A549 (cell line): ENCODE measurements at regions not wholly inside any gene's neighbourhood (a gene's known extent, or its start where the extent isn't known, plus 50 kb on each side); places are given as distances from the start of the nearest gene placed in this dataset.

Experiments used
- CEBPB ChIP-seq, 2 experiments: fragments of >200 bp in 1 of 2; sonication (Bioruptor Twin) in 1 of 2; formaldehyde crosslinking in 1 of 2; IDR thresholded peaks; 2 replicates each; pipeline ENCODE4 v1.6.1; 2012 to 2016
- CTCF ChIP-seq: fragments of >200 bp; sonication (Bioruptor Twin); formaldehyde crosslinking; IDR thresholded peaks from 3 replicates; pipeline ENCODE4 v1.5.1; 2016
- EHF ChIP-seq: fragments of 250-450 bp; sonication (Bioruptor Pico); IDR thresholded peaks from 2 replicates; pipeline ENCODE4 v1.5.0; 2020; ENCODE audit warnings: mild to moderate bottlenecking
- RAD21 ChIP-seq, 2 experiments: fragments of >200 bp in 1 of 2; sonication (Bioruptor Twin) in 1 of 2; formaldehyde crosslinking in 1 of 2; IDR thresholded peaks in 1 of 2; conservative IDR thresholded peaks in 1 of 2; 2 replicates in 1 of 2; 3 replicates in 1 of 2; pipeline ENCODE4 v1.6.1; 2012 to 2018; ENCODE audit warnings: inconsistent platforms in 1 of 2

- TF ChIP-seq CTCF = no peak
- no peak for TF ChIP-seq RAD21 (conservative IDR thresholded peaks at IDR 0.05 in 1 of 2, IDR thresholded peaks at IDR 0.05 in 1 of 2)
- no peak for TF ChIP-seq EHF (CRISPR knock-in tag)
- no peak for TF ChIP-seq CEBPB (IDR thresholded peaks at IDR 0.05)
Observed at GRCh38 chr4:127291316-127291715, 341.4 kb upstream of the INTU start.
